Daoy (cell line): ENCODE measurements at regions not wholly inside any gene's neighbourhood (a gene's known extent, or its start where the extent isn't known, plus 50 kb on each side); places are given as distances from the start of the nearest gene placed in this dataset.
A peak's percentile ranks its signal among the peaks of the same experiment; 100 is the strongest.

Experiments used
- DNase-seq: peaks from one replicate; pipeline ENCODE4 v3.0.0-alpha.2; 2015; ENCODE audit warnings: low read depth

DNA sequence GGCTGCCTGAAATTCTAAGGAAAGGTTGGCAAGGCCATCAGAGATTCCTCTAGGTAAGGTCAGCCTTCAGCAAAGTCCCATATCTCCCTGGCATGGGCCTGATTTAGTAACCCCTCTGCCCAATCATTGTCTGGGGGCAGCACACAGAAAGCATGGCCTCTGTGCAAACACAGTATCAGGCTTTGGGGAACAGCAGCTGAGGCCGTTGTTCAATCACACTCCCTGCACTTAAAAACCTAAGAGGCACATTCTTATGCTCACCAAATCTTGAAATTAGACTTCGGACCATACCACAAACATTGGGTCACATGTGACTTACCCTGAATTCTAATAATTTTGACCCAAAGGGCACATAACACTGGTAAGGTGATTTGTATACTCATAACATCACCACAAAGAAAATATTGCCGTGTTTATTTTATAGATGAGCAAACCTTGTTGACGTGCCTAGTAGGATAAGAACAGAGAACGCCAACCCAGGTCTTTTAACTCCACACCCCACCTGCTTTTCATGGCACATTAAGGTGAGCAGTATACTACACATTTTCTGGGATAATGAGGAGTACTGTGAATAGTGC is 212.7 kb downstream of the HNMT start:
- no peak for DNase-seq

DNA sequence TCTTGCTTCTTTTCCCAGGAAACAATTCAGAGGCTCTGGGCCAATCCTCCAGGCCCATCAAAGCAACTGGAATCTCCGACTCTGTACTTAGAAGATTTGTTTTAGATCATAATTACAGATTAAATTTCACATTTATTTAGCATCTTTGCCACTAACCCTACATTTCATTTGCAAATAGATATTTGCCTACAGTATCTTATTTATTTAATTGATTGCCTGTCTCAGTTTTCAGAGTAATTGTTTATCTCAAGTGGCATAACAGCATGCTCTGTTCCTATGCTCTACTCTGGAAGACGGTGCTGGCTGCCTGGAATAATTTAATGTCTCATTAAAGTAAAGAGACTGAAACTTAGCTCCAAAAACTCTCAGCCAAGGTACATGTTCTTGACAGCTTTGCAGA is 213.4 kb downstream of the HNMT start:
- no peak for DNase-seq

DNA sequence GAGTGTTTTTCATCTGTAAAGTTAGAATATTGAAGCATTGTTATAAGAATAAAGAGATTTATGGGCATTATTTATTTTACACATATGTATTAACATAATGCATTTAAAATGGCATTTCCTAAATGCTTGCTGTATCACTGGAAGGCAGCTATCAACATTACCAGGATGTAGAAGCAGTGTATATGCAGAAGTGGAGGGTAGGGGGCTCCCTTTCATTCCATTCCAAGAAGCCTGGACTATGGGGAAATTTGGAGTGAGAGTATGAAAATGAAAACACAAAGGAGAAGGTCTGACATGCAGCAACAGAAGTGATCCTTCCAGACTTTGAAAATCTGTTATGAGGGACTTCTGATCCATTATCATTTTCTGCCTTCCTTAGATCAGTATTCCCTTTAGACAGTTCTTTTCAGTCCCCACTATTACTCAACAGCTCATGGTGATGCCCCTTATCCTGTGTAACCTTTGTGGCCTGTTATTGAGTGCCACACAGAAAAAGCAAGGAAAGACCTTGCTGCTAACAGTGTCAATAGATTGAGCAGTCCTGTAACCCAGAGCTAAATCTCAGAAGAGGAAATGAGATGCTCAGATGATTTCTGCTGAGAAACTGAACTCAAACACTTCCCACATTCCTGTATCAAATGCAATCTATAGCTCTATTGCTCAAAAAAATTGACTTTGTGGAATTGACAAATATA is 216.6 kb downstream of the HNMT start:
- no peak for DNase-seq

DNA sequence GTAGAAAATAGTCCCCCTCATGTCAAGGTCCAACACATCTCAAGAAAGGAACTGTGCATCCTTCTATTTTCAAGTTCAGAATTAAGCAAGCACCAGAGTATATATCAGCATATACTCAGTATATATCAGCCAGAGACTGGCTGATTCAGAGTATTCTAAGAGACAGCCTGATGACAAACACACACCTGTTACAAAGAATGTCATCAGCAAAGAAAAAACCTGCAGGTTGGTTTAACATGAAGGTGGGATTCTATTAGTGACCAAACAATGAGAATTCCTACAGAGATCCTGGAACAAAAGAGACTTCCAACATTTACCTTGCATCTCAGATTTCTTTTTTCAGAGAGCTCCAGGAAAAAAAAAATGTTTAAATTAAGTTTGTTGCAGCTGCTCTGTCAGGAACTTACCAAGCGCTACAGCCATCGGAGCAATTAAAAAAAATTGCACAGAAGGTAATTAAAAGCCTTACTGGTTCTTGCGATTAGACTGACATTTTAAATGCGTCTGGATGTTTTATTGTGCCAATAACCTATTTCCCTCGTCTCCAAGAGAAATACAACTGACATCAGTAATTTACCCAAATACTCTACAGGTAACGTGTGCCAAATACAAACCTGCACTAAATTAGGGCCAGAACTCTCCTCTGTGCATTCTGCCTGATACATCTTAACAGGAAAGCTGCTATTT is 218.1 kb downstream of the HNMT start:
- no peak for DNase-seq

DNA sequence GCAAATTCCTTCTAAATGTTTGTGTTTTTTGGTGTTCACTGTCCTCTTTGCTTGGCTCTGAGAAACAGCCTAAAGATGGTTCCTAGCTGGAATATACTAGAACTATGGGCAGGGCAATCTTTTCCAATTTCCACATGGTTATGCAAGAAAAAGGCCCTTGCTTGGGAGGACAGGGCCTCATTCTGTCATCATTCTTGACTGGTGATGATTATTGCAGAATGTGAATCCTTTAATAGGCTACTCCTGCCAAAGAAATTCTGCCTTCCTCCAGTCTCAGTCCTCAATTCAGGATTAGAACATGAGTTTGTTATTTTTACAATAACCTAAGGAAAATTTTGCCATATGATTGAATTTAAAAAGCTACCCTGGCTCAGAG is 218.7 kb downstream of the HNMT start:
- DNase-seq = no peak

DNA sequence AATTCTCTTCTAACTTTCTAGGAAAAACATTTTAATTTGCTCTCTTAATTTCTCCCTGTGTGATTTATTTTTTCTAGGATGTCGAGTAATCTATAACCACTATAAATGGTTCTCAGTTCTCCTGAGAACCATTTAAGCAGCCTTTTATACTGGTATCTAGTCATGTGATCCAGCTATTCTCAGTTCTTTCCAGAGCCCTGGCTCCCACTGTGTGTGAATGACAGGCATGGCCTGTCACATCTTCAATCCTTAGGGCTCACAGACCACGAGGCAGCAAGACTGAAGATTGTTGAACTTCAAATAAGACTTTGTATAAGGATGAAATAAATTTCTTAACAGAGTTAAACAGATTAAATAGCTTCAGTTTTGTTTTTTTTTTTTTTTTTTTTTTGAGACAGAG is 219.4 kb downstream of the HNMT start:
- no peak for DNase-seq

DNA sequence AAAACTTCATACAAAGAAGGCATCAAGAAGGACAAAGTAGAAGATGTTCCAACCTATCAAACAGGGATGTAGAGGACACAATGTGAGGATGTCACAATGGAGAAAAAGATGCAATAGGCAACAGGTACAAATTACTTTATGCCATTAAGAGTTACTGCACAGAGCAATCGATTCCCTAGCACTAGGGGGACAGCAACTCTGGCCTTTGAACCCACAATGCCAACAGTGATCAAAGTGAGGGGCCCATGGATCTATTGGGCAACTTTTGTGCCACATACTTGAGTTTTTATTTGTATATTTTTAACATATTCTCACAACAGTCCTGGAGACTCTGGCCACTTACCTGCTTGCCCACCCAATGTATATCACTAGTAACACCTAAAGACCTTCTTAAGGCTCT is 220.2 kb downstream of the HNMT start:
- no peak for DNase-seq

DNA sequence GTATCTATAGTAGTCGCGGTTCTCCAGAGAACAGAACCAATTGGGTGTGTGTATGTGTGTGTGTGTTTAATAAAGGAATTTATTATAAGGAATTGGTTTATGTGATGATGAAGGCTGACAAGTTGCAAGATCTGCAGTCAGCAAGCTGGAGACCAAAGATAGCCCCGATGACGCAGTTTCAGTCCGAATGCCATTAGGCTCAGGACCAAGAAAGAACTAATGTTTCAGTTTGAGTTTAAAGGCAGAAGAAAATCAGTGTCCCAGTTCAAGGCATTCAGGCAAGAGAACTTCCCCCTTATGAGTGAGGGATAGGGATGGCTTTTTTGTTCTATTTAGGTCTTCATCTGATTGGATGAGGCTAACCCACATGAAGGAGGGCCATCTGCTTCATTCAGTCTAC is 221.6 kb downstream of the HNMT start:
- DNase-seq = no peak

DNA sequence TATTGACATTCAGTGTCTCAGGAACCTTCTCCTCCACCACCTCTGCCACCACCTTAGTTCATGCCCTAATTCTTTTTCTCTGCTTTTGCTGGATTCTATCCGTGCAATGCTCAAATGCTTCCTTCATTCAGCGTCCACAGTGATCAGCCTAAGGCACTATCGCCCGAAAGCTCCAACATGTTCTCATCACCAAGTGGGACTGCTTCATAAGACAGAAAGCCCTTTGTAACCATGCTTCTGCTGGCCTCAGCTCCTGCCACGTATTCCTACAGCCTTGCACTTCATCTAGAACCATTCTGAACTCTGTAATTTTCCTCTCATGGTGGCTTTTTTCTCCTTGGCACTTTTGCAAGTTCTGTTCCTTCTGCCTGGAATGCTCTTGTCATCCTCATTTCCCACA is 222.9 kb downstream of the HNMT start:
- DNase-seq = no peak

DNA sequence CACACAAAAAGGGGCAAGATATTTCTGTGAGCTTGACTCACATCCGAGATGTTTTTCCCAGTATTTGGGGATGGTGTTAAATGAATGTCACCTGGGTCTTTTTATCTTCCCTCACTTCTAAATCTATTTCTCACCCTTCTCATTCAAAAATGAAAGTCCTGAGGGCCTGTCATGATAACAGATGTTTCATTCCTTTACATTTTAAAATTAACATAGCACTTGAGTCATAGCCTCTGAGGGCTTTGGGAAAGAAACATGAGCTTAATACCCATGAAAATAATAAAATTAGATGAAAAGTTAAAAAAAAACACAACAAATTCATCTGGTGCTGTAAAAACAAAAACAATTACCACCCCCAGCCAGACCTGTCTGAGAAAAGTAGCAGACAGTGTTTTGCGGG is 226.7 kb downstream of the HNMT start:
- DNase-seq = no peak

DNA sequence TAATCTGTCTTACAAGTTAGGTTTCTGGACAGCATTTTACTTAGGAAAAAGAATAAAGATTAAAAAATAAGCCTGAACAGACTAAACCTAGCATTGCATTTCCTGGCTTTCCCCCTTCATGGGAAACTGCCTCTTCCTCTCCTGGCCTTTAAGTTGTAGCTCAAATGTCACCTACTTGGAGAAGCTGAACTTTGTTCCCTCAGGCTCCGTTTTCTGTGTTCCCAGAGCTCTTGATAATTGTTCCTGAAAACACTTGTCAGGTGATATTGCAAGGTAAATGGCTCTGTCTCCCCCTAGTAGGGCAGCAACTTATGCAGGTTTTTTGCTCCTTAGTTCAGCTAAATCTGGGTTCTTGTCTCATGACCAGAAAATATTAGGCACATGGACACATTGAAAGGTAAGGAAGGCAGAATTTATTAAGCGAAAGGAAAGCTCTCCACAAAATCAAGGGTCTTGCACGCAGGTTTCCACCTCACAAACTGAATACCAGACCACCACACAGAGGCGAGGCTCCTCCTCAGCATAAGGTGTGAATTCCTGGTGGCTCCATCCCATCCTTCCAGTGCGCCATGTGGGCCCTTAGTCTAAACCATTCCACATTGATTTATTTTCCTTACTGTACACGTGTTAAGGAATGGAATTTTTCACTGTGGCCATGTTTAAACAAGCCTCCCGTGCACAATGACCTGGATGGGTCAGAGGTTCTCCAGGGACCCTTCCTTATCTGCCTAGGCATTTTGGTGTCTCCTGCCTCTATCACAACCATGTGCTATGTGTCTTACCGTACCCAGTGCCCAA is 229.3 kb downstream of the HNMT start:
- no peak for DNase-seq

DNA sequence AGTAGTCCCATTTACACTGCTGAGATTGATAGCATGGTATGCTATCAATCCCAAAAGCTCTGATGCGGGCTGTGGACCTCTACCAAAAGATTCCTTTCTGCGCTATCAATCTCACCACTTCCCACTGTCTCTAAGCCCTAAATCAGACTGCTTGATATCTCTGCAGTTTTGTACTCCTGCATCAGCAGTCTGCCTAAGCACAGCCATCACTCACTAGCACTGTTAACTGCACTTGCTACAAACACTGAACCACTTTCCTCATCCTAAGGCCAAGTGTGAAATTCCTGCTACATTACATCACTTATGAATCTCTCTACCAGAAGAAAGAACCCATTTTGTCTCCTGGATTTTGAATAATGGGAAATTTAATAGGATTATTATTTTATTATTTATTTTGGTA is 237.0 kb downstream of the HNMT start:
- peak; percentile 2 for DNase-seq

DNA sequence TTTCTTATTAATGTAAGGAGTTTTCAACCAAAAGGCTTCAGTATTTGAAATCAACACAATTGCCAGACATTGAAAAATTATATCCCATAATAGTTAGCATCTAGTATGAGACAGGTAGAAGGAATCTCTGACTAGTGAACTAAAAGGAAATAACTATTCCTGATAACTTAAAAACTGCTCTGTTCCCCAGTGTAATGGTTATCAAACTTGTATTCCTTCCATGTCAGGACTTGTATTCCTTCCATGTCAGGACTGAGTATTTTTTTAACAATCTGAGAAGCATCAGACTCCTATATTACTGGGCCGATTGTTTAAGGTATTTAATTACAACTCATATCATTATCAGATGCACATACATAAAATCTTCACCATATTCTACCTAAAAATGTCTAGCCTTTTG is 238.5 kb downstream of the HNMT start:
- no peak for DNase-seq

DNA sequence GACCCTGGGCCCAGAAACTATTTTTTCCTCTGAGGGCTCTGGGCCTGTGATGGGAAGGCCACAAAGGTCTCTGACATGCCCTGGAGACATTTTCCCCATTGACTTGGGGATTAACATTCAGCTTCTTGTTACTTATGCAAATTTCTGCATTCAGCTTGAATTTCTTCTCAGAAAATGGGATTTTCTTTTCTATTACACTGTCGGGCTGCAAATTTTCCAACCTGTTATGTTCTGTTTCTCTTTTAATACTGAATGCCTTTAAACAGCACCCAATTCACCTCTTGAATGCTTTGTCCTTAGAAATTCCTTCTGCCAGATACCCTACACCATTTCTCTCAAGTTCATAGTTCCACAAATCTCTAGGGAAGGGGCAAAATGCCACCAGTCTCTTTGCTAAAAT is 241.0 kb downstream of the HNMT start:
- DNase-seq = no peak

DNA sequence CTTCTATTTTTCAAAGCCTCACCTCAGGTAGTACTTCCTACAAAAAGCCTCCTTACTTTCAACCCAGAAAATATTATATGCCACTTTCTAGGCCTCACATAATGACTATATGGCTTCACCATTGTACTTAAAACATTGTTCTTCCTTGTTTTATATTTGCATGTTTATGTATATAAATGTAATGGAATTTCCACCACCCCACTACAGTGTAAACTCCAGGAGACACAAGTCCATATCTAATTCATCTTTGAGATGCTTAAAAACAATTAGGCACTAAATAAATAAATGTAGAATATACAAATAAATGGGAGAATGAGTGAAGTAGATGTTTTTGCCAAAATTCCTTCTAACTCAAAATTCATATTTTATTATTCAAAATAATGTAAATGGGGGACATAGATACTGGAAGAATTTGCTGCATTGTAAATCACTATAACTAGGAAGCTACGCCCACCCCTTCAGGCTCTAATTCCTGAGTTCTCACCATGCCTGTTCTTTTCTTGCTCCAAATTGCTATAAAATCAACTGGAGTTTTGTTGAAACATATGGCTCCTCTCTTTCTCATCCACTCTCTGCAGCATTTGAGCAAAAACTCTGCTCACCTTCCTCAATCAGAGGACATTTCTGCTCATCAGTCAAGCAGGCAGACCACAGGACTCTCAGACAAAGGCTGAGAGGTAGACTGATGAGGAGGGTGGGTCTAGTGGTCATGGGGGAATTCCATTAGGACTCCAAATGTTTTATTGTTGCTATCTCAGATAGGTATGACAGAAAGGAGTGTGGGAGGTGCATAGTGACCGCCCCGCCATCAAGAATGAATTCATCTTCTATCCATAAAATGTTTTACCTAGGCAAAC is 243.0 kb downstream of the HNMT start:
- no peak for DNase-seq

DNA sequence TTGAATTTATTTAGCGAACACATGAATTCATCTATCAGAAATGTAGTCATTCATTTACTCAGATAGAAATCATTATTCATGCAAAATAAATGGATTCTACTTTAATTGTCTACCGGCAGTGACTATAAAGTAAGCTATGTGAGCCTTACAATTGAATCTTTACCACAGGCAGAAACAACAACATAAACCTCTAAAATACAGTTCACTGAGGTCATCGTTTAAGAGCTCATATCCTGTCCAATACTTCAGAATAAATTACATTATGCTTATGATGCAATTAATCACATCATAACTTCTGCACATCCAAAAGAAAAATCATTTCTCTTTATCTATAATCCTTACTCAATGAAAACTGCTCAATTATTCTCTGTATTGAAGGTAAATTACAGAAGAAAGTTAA is 244.7 kb downstream of the HNMT start:
- DNase-seq = peak; percentile 5

DNA sequence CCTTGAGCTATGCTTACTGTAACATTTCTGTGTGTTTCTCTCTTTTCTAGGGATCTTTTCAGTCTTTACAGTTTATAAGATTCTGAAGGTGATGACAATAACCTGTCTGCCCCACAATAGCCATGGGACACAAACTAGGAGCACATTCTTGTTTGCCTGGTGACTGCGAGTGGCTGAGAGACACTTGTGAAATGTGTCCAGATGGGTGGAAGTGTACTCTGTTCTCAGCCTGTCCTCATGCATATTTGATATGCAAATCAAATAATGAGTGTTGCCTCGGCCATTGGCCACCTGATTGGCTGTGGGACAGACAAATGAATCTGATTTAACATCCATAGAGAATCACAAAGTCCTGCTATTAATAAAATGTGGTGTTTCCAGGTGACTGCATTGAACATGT is 246.2 kb downstream of the HNMT start:
- no peak for DNase-seq

DNA sequence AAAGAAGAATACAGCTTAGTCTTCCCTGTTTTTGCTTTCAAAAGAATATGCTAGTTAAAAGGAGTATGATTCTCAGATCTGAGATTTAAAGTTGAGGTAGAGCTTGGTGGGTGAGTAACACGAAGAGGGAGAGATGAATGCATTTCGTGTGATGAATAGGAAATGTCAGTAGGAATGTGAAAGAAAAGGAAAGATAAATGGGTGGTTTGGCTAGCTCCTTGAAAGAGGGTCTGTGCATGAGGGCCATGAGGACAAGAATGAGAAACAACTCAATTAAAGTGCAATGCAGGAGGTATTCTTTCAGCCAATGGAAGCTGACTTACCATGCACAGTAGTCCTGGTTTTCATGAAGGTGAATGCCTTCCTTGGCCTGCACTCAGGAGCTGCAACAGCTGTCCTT is 248.2 kb downstream of the HNMT start:
- no peak for DNase-seq

DNA sequence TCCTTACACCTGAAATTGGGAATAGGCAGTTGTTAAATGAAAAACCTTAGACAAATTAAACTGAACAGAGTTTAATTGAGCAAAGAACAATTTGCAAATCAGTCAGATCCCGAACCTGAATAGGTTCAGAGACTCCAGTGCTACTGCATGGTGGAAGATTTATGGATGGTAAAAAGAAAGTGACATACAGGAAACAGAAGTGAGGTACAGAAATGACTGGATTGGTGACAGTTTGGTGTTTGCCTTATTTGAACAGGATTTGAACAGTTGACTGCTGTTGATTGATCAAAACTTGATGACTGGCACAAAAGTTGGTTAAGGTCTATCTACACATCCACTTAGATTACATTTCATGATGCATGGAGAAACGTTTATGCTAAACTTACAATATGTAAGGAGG is 248.8 kb downstream of the HNMT start:
- DNase-seq = no peak

DNA sequence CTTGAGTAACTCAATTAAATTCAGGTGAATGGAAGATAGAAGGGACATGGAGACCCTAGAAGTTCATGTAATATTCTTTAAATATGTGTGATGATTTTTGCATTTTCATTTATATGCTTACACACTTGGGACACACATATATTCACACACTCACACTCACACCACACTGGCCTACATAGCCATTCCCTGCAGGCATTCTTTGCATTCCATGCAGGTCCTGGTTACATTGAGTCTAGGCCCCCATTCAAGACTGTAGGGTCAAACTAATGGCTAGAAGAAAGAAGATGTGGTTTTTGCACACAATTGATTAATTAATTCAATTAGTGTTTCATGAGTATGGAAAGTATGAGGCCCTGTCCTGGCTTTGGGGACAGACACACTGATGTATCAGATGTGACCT is 249.4 kb downstream of the HNMT start:
- DNase-seq = no peak

DNA sequence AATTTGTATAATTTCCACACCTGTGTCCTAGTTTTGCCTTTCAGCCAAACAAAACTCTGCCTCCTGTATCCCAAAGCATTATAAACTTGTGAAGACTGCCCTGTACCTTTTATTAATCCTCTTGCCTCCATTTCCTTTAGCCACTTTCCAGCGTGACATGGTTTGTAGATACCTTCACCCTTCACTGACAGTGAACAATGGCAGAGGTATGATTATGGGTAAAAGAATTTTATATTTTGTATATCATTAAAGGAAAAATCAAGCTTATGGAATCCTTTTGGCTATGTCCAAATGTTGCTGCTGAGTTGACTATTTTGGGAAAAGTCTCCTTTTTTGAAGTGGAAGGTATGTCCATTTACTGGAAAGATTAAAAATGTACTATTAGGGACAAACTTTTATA is 251.7 kb downstream of the HNMT start:
- DNase-seq = no peak

DNA sequence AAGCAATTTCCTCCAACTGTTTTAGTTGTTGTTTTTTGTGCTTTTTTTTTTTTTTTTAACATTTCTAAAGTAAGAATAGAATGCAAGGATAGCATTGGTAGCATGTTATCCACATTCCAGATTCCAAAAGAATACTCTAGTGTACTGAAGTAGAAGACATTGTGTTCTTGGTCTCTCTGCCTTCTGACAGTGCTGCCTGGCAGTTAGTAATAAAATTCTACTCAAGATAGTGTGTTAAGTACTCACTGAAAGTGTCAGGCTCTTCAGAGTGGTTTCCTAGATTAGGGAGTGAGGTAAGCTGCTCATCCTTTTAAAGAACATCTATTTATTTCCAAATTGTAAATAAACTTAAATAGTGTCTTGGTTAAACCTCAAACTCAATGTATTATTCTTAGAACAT is 253.7 kb downstream of the HNMT start:
- no peak for DNase-seq
